ENCODE measurements at regions not wholly inside any gene's neighbourhood (a gene's known extent, or its start where the extent isn't known, plus 50 kb on each side); places are given as distances from the start of the nearest gene placed in this dataset.

- Histone ChIP-seq H3K36me3 (ENCODE audit: control insufficient read depth in 2 of 4, insufficient read depth in 4 of 4, low read length in 3 of 4) (no peaks in the 10 kb centered on the region), H3K79me2 (ENCODE audit: control insufficient read depth in 1 of 2, insufficient read depth in 2 of 2, low read length in 2 of 2) (no peaks in the 10 kb centered on the region), H3K27ac (ENCODE audit: low read depth, low read length) (no peak overlapping the region), H2BK12ac (ENCODE audit: low read depth, low read length) (no peak overlapping the region), H3K4me3 (ENCODE audit: extremely low read depth in 1 of 4, insufficient read depth in 2 of 4, low read depth in 3 of 4, low read length in 4 of 4) (no peak overlapping the region), H3K23me2 (ENCODE audit: low read depth, low read length) (no peaks in the 10 kb centered on the region), H3K79me1 (ENCODE audit: low read depth, low read length) (no peaks in the 10 kb centered on the region), H4K8ac (ENCODE audit: extremely low read depth, insufficient read depth, low read length) (no peak overlapping the region), H3K4ac (replicated peaks; ENCODE audit: insufficient read length, low read depth, low read length) (no peak overlapping the region), H4K91ac (replicated peaks; ENCODE audit: insufficient read length, low read length) (no peak overlapping the region), H2AK5ac (ENCODE audit: low read depth, low read length) (no peak overlapping the region), H2BK20ac (ENCODE audit: low read length) (no peak overlapping the region), H3K18ac (ENCODE audit: extremely low read depth, low read length) (no peak overlapping the region), H2AFZ (ENCODE audit: low read length) (peak overlapping the region; percentile 89; the same call in 1 of the 2 replicates), H4K20me1 (replicated peaks in 1 of 2; ENCODE audit: control insufficient read depth in 1 of 2, insufficient read depth in 2 of 2, low read length in 2 of 2) (no peaks in the 10 kb centered on the region), H3K9ac (replicated peaks in 1 of 4; ENCODE audit: extremely low read depth in 1 of 4, low read depth in 3 of 4, low read length in 3 of 4) (no peak overlapping the region), H3K14ac (ENCODE audit: insufficient read length) (no peak overlapping the region), H3K56ac (replicated peaks; ENCODE audit: insufficient read length, low read depth, low read length) (no peak overlapping the region), H3K9me3 (ENCODE audit: insufficient read depth in 2 of 2, low read depth in 1 of 2, low read length in 1 of 2) (no peaks in the 10 kb centered on the region), H3K4me2 (ENCODE audit: insufficient read depth in 1 of 2, low read depth in 2 of 2, low read length in 2 of 2) (no peak overlapping the region), H3K27me3 (replicated peaks in 1 of 4; ENCODE audit: control insufficient read depth in 3 of 4, extremely low read depth in 1 of 4, insufficient read depth in 3 of 4, low read length in 3 of 4) (no peaks in the 10 kb centered on the region), H3K4me1 (replicated peaks in 1 of 4; ENCODE audit: control insufficient read depth in 3 of 4, insufficient read depth in 4 of 4, low read length in 3 of 4) (no peaks in the 10 kb centered on the region), H2BK5ac (ENCODE audit: low read depth, low read length) (no peak overlapping the region), H3K23ac (ENCODE audit: insufficient read length) (no peak overlapping the region), H4K5ac (ENCODE audit: insufficient read length, low read depth, low read length) (no peak overlapping the region), H2BK15ac (ENCODE audit: low read length) (no peak overlapping the region), H2BK120ac (replicated peaks; ENCODE audit: low read depth, low read length) (no peak overlapping the region)
- CTCF ChIA-PET (ENCODE audit: partially characterized antibody) = no interaction called here
- FAIRE-seq = no peak
- TF ChIP-seq MAX (IDR thresholded peaks at IDR 0.05) (no peak), BRCA1 (IDR thresholded peaks at IDR 0.05; ENCODE audit: low read depth, low read length) (no peak)
- 85% methylated on average over 1 of the region's 1 CpG; no CpG with 5 or more reads in 1 of the 2 experiments for WGBS, 2 experiments (ENCODE audit: extremely low coverage in 1 of 2, insufficient coverage in 1 of 2, insufficient read length in 1 of 2, insufficient replicate concordance in 2 of 2, low coverage in 1 of 2, low lambda C conversion rate in 2 of 2, missing lambda C conversion rate in 1 of 2)
- POLR2A ChIA-PET (ENCODE audit: partially characterized antibody) = no interaction called here
- no peak for DNase-seq (ENCODE audit: low read depth in 1 of 2, low spot score in 2 of 2)
Measured at GRCh38 chr6:67966830-67967229, 668.3 kb upstream of the ADGRB3 start.

All from H1 (cell line).